Cardiac fibroblast (primary cell): ENCODE measurements at regions not wholly inside any gene's neighbourhood (a gene's known extent, or its start where the extent isn't known, plus 50 kb on each side); places are given as distances from the start of the nearest gene placed in this dataset.

Source experiments
- DNase-seq, 2 donors: peaks; one replicate each; pipeline versions ENCODE4 v3.0.0 to v3.0.0-alpha.2; 2010; ENCODE audit warnings: low read depth in 2 of 2
- H3K4me3 ChIP-seq, 2 donors: replicated peaks in 1 of 2; 1 replicate in 1 of 2; 2 replicates in 1 of 2; pipeline ENCODE4 v1.5.1; 2011; ENCODE audit warnings: low read depth in 2 of 2, low read length in 2 of 2, mild to moderate bottlenecking in 2 of 2, moderate library complexity in 1 of 2
- TF ChIP-seq, protein P1 (sequence below): IDR thresholded peaks from one replicate; pipeline ENCODE4 v1.5.1; 2011; ENCODE audit warnings: low read depth, mild to moderate bottlenecking, low read length, inconsistent platforms

DNA sequence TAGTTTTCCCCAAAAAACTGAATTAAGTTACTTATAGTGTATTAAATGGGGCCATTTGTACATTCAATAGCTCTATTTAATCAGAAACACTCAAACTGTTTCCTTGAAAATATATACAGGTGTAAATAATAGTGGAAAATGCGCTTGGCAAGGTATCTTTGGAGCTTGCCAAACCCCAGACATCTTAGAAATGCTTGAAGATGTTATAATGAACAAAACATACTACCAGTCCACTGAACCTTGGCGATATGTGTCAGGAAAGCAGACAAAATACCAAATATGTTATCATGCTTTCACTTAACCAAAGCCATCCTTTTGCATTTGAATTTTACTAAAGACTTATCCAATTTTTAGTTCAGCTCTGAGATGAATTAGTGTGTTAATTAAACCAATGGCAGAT lies 352.7 kb upstream of the SEMA3A start:
- H3K4me3 ChIP-seq: no peak overlapping the region
- TF ChIP-seq, protein P1, sequence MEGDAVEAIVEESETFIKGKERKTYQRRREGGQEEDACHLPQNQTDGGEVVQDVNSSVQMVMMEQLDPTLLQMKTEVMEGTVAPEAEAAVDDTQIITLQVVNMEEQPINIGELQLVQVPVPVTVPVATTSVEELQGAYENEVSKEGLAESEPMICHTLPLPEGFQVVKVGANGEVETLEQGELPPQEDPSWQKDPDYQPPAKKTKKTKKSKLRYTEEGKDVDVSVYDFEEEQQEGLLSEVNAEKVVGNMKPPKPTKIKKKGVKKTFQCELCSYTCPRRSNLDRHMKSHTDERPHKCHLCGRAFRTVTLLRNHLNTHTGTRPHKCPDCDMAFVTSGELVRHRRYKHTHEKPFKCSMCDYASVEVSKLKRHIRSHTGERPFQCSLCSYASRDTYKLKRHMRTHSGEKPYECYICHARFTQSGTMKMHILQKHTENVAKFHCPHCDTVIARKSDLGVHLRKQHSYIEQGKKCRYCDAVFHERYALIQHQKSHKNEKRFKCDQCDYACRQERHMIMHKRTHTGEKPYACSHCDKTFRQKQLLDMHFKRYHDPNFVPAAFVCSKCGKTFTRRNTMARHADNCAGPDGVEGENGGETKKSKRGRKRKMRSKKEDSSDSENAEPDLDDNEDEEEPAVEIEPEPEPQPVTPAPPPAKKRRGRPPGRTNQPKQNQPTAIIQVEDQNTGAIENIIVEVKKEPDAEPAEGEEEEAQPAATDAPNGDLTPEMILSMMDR: no peak
- DNase-seq: no peak

DNA sequence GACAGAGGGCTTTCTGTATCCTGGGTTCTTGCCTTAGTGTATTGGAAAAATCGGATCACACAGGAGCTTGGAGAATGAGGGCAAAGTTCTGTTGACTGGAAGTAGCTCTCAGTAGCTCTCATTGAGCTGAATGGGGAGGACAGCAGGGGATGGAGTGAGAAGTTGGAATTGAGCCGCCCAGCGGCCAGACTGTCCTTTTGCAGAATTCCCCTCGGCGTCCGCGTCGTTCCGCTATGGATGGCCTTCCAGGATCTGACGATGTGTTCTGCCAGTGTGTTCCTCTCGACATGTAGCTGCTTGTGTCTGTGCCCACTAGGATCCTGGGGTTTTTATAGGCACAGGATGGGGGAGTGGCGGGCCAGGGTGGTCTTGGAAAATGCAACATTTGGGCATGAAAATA lies 351.8 kb upstream of the SEMA3A start:
- DNase-seq: no peak
- TF ChIP-seq, protein P1: no peak
- H3K4me3 ChIP-seq: no peak overlapping the region

DNA sequence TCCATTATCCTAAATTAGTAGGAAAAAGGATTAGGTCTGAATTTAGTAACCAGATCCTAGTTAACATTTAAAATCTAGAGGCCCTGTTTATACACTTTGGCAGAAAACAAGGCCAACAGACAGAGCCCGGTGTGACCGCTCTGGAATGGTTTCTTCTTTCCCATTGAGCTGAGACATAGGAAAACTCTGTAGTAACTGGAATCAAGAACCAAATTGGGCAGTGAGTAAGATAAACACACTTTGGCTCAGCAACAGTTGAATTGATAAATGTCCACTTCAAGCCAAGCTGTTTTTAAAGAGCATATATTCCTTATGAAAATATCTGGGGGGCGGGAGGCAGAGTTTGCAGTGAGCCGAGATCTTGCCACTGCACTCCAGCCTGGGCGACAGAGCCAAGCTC lies 343.7 kb upstream of the SEMA3A start:
- H3K4me3 ChIP-seq: no peak overlapping the region
- TF ChIP-seq, protein P1: no peak

DNA sequence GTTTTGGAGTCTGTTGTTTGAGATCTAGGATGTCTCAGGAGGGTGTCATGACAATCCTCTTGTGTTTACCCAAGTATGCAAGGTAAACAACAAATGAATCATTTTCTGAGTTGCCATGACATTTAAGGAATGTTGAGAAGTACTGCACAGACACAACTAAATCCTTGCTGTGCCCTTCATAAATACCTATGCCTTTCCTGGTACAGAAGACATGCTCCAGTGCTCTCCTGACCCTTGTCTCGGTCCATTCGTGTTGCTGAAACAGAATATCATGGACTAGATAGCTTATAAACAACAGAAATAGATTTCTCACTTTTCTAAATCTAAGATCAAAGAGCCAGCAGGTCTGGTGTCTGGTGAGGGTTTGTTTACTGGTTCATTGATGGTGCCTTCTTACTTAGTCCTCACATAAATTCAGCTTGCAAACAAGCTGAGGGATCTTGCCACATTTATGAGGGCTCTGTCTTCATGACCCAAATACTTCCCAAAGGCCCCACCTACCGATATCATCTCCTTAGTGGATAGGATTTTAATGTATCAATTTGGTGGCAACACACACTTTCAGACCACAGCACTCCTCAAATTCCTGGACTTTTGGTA lies 341.8 kb upstream of the SEMA3A start:
- TF ChIP-seq, protein P1: no peak
- no peak overlapping the region for H3K4me3 ChIP-seq
- peak; percentile 20 to 61 for DNase-seq

More for the DNA sequence above, 343.7 kb upstream of the SEMA3A start:
- DNase-seq: no peak

DNA sequence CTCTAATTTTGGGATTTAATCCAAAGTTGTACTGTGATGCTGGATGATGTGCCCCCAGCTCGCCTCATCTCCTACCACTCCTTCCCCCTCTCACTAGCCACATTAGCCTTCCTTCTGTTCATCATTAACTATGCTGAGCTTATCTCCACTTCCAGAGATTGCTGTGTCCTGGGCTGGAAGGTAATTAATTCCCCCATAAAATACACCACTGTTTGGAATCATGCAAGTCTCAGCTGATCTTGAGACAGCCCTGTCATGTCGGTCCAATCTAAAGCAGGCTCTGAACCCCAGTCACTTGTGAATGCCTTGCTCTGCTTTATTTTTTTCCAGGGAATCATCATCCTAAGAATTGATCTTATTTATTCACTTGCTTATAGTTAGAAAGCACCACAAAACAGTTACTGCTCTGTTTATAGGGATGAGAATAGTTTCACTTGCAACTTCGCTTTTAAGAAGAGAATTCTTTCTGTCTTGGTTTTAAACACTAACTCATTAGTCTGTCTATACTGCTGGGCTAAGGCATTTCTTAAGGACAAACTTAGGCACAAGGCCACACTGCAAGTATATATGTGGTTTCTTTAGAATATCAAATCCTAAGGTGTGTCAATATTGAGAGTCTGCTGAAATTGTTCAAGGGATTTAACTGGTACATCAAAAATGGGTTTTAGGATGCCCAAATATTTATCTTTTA lies 341.1 kb upstream of the SEMA3A start:
- TF ChIP-seq, protein P1: no peak
- H3K4me3 ChIP-seq: no peak overlapping the region
- DNase-seq: no peak

DNA sequence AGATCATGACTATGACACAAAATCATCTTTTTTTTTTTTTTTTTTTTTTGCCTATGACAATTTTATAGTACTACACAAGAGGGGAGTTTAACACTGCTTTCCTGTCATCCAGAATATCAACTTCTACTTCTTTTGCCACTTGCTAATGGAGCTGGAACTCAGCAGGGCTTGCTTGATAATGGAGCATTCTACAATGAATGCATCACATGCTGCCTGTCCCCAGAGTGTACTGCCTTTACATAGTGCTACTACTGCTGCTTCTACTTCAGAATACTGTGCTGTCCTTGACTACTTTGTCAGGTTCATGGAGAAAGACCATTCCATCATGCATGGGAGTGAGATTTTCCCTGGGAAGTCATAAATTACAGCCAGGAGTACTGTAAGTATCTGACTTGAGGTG lies 338.6 kb upstream of the SEMA3A start:
- TF ChIP-seq, protein P1: no peak
- DNase-seq: no peak
- no peak overlapping the region for H3K4me3 ChIP-seq
